CD4-positive, alpha-beta T cell treated with Interleukin-6 at 100 ng/mL for 8 hours (primary cell): ENCODE measurements at regions not wholly inside any gene's neighbourhood (a gene's known extent, or its start where the extent isn't known, plus 50 kb on each side); places are given as distances from the start of the nearest gene placed in this dataset.
"Not testable (repeated sequence)": the region's sequence is repeated elsewhere in the genome, so short reads cannot be mapped to it uniquely, and the experiment has no call there.

Experiments
- DNase-seq: peaks from one replicate; pipeline ENCODE4 v3.0.0-alpha.2; 2020; ENCODE audit warnings: mixed read lengths, low spot score

DNA sequence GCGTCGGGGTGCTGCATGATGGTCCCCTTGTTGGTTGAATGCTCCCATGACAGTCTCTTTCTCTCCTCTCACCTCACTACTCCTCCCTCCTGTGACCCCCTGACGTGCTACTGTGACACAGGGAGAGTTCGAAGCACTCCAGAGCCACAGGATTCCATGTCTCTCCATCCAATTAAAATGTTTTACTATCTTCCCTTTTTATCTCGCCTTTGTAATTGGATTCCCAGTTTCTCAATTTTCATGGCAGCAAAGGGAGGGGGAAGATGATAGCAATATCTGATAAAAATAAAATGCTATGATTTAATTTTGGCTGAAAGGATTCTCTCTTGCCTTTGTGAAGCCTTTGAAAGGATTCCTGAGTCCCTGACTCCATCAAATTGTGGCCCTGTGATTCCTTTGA is 271.9 kb upstream of the SLC14A2 start:
- DNase-seq = no peak

DNA sequence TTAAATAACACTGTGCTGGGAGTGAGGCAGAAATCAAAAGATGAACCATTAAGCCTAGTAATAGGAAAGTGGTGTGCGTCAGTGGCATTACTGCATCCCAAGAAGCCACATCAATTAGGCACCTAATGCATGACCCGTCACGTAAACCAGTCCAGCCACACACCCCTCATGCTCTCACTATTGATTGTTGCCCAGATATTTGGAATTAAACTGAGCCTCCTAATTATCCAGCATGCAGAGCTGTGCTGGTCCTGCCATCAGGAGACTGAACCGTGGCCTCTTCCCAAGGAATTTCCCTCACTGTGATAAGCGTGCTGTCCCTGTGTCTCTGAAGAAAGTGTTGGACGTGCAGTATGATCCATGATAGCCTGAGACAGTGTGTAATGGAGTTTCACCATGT is 270.6 kb upstream of the SLC14A2 start:
- DNase-seq = not testable (repeated sequence)

DNA sequence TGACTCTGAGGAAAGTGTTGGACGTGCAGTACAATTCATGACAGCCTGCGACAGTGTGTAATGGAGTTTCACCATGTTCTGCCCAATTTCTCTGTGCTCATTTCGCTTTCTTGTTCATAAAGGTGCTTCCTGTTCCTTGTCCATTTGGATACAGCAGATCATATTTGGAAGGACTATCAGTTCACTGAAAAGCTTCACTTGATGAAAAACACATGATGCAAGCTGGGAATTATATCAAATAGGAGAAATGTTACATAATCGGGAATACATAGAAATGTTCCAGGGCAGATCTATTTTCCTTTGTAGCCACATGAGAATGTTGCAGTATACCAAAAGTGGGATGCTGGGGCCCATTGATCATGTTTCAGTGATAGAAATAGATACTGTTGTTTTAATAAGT is 266.3 kb upstream of the SLC14A2 start:
- DNase-seq = no peak

DNA sequence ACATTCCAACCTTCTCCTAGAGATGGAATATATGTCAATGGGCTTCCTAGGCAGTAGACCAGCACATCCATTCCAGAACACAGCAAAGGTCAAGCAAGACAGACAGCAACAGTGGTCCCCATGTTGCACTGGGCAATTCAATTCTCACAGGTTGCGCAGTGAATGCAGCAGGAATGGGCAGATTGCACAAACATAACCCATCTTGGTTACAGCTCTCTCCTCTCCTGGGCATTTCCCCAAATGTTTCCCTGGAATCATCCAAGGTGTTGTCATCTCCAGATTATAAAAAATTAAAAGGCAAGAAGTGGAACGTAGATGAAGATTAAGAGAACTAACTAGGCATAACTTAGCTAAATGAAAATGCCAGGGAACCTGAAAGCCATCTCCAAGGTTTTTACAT is 265.8 kb upstream of the SLC14A2 start:
- no peak for DNase-seq

DNA sequence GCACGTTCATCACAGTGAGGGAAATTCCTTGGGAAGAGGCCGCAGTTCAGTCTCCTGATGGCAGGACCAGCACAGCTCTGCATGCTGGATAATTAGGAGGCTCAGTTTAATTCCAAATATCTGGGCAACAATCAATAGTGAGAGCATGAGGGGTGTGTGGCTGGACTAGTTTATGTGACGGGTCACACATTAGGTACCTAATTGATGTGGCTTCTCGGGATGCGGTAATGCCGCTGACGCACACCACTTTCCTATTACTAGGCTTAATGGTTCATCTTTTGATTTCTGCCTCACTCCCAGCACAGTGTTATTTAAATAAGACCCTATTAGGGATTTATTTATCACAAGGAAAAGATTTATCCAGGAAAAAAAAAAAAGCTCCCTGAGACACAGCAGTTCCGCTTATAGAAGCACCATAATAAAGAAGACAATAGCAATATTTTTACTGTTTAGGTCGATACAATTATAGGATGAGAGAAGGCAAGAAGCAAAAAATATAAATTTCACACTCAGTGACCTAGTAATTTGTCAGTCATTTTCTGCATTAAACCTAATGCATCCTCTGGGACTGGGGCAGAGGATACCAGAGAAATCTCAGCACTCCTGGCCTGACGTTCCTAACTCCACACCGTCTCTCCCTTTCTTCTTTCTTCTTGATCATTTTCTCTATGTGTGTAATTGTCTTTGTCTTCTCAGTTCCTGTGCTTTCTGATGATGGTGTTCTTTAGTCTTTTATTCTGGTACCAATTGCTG is 264.7 kb upstream of the SLC14A2 start:
- no peak for DNase-seq

DNA sequence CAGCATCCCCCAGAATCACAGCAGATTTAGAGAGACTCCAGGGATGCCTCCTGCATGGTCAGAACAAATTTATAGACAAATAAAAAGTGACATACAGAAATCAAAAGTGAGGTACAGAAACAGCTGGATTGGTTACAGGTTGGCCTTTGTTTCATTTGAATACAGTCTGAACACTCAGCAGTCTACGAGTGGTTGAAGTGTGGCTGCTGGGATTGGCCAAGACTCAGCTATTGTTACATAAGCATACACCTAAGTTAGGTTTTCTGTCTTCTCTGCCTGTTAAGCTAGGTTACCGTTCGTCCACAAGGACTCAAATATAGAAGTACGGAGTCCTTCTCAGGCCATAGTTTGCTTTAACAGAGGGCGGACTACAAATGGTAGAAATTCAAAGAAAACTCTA is 262.4 kb upstream of the SLC14A2 start:
- DNase-seq = no peak

DNA sequence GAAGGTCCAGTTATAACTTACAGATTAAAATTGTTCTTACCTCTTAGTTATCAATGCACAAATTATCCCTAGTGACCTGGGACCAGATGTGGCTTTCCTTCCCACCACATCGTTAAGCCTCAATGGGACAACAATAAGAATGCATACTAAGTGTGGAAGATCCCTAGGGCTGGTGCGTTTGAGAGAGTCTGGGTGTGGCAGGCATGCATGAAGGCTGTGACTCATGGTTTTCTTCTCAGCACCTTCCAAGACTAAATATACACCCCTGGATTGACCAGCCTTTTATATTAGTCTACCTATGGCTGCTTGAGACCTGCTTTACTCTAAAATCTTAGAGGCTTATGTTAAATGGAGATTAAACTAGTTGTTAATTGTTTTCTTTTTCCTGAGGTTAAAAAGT is 261.7 kb upstream of the SLC14A2 start:
- DNase-seq = no peak

DNA sequence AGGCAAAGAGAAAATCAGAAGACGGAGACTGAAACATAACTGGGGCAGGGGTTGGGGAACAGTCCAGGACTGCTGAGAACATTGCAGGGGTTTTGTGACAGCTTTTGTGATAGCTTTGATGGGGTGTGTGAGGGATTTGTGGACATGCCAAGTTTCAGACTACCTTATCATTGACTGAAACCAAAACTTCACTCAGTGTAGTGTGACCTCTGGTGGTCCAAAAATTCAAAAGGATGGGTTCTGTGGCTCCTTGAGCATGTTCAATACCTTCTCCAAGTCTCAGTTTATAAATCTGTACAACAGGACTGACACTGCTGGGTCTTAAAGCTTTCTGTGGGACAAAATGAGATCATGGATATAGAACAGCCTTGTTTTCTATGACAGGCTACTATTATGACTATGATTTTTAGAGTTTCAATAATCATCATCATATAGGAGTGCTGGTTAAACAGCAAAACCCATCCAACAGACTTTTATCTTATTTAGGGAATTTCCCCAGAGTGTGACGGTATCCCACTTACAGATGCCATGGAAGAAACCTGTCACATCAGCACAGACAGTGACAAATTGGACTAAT is 259.2 kb upstream of the SLC14A2 start:
- DNase-seq = no peak

DNA sequence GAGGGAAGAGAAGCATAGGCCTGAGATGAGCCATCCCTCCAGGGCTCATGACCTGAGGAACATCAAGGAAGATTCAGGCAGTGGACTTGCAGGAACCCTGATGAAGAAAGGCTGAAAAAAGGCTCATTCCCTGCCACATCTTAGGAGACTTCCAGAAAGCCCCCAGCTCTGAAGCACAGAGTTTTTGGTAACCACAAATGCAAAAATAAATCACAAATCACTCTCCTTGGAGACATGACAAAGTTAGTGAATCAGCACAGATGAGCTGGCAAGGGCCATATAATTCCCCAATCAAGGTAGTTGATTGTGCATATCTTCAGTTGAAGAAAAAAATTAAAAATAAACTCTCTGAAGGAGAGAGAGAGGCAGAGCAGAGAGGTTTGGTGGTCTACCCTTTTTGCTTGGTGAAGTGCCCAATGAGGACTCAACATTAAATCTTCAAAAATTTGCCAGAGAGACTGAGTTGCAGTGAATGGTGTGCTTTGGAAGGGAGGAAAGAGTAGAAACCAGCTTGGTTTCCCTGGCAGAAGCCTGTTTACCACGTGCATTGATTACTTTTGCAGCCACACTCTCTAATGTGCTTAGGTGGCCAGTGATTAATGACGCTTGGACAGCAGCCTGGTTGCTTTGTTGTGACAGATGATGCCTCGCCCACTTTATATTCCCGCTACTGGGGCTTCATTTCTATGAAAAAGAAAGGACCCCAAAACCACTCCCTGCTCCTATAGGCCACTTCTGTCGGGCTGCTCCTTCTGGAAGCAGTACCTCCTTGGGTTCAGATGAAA is 257.4 kb upstream of the SLC14A2 start:
- no peak for DNase-seq

DNA sequence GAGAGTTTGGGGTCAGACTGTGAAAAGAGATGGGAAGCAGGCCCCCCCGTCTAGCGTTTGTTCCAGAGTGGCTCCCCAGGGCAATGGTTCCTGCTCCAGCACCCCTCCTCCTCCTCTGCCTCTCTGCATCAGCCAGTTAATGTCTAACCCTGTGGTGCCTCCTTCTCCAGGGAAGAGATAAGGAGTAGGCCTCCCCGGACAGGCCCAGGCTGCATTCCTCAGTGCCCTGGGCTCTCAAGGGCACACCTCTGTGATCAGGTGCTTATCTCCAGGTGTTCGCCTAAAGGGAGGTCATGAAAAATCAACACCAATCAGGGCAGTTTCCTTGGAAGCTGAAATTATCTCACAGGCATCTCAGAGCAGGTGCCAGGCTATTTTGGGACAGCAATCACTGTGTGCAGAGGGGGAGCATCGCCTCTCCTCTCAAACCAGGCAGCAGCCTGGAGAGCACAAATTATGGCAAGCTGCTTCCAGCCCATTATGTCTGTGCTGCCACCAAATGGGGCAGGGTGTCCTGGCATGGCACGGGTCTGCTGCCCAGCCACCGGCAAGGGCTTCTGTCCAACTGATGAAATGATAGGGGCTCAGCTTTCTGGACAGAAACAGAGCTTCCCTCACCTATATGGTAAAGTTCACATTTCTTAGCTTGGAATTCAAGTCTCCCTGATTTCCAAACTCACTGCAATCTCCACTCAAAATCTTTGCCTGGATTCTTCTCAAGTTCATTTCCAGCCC is 255.8 kb upstream of the SLC14A2 start:
- no peak for DNase-seq

DNA sequence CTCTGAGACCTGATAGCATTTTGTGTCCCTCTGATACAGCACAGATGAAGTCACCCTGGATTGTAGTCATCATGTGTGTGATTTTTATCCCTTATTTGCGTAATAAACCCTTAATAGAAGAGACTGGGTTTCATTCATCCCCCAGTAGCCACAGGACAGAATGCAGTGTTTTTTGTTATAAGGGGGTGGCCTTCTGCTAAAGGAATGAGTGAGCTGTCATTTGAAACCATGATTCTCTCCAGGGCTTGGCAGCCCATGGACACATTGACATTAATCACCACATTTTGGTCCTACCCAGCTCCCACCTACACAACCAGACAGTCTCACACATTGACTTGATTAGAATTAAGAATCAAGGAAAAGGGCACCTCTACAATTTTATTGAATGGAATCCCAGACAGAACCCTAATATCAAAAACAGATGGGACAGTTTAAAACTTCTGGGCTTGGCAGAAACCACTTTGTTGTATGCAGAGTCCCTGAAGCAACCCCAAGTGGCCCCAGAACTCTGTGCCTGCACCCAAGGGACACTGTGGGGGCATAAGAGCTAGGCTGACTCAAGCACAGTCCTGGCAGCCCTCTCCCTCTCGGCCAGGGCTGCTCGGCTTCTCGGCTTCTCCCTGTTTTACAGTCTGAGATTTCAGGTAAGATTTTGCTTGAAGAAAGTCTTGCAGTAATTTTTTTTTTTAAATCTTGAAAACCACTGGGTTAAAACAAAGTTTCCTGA is 254.0 kb upstream of the SLC14A2 start:
- DNase-seq = no peak

DNA sequence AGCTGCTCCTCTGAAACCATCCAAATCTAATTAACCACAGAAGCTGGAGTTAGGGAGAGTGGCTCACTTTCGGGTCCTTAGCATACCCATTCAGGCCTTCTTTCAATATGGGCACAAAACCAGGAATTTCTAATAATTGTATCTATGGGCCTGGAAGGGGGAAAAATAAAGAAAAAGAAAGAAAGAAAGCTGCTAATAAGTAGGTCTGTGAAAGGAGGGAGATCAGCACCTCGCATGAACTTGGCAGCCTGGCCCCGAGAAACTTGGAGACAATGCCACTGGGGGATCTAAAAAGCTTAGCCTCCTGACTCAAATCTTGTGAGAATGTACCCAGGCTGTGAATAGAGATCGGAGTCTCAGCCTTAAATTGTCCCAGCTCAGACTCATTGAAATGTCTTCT is 252.1 kb upstream of the SLC14A2 start:
- DNase-seq = no peak

DNA sequence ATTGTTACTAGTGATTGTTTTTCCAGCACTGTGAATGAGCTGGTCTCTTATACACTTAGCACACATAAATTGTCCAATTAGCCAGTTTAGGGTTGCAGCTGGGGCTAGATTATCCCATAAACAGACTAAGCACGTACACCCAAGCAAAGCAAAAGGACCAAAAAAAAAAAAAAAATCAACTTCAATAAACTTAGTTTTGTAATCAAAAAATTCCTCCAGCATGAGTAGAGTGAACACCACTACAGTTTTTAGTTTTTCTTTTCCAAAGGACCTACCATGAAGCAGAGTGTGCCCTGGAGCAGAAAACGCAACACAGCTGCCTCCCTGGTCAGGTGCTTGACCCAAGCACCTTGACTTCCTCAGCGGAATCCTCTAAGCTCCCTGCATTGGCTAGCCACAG is 249.4 kb upstream of the SLC14A2 start:
- no peak for DNase-seq

DNA sequence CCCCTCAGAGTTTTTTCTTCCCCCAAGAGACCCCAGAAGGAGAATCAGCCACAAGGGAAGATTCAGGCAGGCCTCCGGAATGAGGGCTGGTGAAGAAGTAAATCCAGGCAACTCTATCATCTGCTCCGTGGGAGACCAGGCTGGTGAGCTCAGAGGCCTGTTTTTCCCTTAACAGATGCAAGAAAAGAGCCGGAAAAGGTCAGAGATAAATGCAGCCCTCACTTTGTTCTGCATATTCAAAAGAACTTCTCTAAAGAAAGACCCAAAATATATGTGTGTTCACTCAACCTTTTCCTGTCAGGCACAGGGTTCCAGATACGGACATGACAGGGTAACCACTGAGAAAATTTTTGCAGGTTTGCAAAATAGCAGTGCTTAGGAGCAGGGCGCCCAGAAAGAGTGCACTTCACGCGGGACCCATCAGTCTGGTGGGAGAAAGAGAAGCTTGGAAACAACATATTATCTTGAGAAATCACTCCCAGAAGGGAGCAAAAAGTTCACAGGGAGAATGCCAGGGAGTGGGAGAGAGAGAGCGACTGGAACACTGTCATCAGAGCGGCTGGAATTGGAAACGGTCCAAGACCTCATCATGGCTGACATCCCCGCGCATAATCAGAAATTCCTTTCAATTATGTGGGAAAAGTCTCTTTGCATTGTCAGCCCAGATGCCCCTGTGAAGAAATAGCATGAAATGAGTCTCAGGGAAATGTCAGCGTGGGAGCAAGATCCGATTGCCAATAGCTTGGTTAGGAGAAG is 244.8 kb upstream of the SLC14A2 start:
- no peak for DNase-seq

DNA sequence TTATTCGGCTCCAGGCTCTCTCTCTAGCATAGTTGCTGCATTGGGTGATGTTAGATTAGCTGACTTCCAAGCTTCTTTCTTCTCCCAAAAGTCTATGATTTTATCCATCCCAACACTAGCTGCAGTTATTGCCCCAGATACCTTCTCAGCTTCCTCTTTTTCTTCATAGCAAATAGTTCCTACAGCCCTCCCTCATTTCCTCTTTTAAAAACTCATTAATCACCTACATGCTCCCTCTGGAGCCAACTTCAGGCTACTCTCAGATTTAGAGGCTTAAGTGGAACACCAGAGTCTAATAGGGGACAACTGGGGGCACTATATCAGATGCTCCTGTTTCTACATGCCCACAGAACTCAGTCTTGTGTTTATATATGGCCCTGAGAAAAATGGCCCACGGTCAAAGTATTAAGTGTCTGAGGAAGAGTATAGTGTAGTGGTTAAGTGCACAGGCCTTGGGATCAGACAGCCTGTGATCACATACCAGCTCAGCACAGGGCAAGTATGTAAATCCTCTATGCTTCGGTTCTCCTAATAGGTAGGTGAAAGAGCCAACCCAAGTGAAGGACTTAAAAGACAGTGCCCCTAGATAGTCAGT is 241.9 kb upstream of the SLC14A2 start:
- DNase-seq = no peak

DNA sequence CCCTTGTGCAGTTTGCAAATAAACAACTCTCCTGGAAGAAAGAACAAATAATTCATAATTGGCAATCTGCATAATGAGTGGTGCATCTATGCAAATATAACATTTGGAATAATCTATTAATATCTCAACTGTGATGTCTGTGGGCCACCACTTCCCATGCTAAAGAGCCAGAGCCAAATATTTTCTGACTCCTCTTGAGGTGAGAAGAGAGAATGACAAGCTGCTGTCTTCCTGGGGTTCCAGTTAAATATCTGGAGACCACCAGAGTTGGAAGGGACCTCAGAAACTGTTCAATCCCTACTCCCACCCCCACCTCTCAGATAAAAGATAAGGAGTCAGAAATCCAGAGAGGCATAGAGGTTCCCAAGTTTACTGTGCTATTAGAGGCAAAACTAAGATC is 241.0 kb upstream of the SLC14A2 start:
- DNase-seq = no peak

DNA sequence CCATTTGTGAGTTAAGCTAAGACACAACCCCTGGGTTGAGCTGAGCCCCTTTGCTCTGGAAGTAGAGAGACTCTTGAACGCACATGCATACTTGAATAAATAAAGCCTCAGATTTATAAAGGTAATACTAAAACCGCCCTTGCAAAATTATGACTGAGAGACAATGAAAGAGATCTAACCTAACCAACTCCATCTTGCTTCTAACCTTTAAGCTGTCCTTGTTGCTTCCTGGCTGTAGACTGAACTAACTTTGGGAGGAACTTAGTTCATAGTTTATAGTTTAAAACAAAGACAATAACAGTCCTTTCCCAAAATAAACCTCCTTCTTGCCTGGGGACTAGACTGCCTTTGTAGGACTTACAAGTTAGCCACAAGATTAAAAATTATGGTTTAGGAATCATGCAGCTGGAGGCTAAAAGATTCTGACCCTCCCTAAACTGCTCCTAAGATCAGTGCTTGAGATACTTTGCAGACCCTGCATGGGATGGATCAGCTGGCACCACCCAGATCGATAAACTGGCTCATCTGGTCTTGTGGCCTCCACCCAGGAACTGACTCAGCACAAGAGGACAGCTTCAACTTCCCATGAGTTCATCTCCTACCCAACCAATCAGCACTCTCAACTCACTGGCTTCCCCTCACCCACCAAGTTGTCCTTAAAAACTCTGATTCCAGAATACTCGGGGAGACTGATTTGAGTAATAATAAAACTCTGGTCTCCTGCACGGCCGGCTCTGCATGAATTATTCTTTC is 240.2 kb upstream of the SLC14A2 start:
- no peak for DNase-seq

DNA sequence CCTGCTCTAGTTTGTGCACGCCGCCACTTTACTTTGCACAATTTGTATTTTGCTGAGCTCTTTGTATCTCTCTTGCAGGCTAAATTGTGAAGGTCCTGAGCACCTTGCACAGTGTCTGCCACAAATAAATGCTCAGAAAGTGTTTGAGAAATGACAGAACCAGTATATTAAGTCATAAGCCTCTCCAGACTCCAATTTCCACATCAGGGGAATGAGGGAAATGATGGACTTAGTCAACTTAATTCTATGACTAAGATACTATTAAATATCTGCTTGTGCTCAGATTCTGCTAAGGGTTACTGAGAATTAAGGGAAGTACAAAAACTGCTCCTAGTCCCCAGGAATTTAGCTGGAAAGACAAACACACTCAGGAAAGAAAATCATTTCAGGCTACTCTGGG is 239.1 kb upstream of the SLC14A2 start:
- no peak for DNase-seq

DNA sequence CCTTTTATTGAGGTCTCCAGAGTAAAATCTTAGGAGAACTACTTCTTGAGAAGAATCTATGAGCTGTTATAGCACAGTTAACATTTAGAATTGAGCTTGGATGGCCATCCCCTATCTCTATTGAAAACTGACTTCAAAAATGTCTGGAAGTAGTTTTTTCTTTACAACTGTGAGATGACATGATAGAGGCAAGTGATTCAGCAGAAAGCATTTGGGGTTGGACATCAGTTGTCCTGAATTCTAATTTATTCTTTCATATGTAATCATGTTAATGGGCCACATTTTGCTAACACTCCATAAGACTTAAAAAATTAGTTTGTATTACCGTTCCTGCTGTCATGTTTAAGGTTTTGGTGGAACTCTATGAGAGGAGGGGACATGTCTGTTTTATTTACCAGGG is 237.0 kb upstream of the SLC14A2 start:
- no peak for DNase-seq

DNA sequence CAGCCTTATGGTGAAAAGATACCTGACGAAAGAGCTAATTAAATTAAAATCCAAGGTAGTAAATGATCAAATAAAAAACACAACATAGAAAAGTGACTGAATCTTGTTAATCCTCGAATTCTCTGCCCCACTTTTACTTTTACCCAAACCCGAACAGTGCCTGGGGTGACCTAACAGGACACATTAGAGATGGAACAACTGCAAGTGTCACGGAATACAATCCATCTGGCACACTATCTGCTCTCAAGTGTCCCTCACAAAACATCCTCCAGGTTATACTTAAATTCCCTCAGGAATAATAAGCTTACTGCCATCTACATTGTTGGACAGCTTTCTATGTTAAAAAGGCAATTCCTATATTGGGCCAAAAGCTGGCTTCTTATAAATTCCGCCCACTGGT is 236.3 kb upstream of the SLC14A2 start:
- DNase-seq = no peak
